G401 (cell line): ENCODE measurements at regions not wholly inside any gene's neighbourhood (a gene's known extent, or its start where the extent isn't known, plus 50 kb on each side); places are given as distances from the start of the nearest gene placed in this dataset.
"Not testable (repeated sequence)": the region's sequence is repeated elsewhere in the genome, so short reads cannot be mapped to it uniquely, and the experiment has no call there.

Experiments
- DNase-seq: peaks from one replicate; pipeline ENCODE4 v3.0.0-alpha.2; 2015; ENCODE audit warnings: low spot score
- in situ Hi-C: cut with HindIII; loops from 2 replicates; pipeline ENCODE4 v1.10.0; 2016; ENCODE audit warnings: low sequenced_read_pairs, mixed read lengths

DNA sequence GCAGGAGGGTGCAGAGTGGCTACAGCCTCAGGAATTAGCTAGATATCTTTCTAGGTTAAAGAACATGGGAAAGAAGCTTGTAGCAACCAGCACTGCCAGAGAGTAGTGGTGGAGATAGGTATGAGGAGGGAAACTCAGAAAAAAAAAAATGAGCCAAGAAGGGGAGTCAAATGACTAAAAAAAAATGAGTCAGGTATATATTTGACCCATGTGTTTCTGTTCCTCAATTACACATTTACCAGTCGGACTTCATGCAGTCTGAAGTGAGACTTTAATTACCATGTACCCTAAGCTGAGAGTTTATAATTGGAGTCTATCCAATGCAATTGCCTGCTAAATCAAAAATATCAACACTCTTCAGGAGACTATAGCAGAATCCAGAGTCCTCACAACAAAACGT, 964.6 kb downstream of the HACE1 start:
- in situ Hi-C loops, result no loop called here

DNA sequence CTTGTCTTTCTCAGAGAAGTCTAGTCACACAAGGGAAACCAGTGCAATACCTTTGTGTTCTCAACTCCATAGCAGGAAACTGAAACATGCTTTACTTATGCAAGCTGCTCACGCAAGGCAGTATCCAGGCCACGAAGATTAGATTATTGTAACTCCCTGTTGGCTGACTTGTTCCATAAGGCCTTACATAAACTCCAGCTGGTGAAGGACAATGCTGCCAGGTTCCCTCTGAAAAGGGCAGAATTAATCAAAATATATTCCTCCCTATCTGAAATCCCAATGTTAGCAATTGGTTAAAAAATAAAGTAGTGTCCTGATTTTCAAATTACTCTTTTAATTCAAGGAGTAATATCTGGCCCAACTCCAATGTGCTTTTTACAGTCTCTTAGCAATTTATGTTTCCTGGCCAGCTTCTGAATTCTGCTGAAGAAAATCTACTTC, 966.6 kb downstream of the HACE1 start:
- in situ Hi-C loops, result no loop called here
- peak; percentile 90 for DNase-seq

More for the DNA sequence above, 964.6 kb downstream of the HACE1 start:
- DNase-seq, result no peak

DNA sequence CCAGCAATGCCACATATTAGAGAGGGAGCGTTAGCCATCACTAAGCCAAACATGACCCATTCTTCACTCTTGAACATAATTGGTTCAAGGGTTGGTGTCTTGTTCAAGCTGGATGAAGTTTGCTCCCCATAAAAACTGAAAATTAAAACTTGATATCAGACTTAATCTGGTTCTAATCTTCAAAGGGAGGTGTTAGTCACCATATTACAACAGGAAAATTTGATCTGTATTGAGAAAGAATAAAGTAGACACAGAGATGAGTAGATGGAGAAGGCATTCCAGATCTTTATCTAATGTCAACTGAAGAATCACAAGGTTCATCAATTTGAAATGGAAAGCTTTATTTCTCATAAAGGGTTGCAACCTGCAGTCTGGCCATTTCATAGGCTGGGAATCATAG, 972.8 kb downstream of the HACE1 start:
- DNase-seq, result no peak
- in situ Hi-C loops, result no loop called here

DNA sequence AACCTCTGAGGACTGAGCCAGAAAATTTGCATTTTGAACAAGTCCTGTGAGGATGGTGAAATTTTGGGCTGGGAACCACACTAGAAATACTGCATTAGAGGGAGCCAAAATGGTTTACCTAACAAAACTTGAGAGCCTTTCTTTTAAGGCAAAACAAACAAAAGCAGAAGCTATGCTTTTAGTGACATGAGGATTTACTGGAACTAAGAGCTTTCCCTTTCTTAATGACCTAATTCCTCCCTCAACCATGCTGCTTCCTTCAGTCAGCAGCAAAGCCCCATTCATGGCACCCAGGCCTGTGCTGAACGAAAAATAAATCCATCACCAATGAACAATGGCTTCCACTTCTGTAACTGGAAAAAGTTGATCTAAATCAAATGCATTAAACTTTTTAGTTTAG, 974.3 kb downstream of the HACE1 start:
- no peak for DNase-seq
- in situ Hi-C loops, result no loop called here

DNA sequence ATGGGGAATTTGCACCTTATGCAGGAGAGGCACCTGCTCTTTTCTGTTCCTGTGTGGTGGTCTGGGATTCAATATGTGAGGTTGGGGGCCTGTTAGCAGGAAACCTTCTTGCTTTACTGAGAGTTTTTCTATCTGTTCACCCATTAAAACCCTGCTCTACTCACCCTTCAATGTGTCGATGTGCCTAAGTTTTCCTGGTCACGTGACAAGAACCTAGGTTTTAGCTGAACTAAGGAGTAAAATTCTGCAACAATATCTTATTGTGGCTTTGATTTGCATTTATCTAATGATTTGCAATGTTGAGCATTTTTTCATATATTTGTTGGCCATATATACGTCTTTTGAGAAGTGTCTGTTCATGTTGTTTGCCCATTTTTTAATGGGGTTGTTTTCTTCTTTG, 979.9 kb downstream of the HACE1 start:
- in situ Hi-C loops, result no loop called here
- DNase-seq, result no peak

DNA sequence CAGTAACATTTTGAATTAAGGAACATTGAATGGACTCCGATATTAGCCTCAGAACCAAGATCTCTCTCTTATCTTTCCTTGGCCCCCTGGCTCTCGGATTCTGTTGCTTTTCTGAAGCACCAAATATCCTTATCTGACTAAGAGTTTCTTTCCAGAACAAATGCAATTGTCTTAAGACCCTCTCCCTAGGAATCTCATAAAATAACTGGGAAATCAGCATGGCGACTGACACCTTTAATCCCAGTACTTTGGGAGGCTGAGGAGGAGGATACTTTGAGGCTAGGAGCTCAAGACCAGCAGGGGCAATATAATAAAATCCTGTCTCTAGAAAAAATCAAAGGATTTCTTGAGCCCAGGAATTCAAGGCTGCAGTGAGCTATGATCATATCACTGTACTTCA, 984.5 kb downstream of the HACE1 start:
- in situ Hi-C loops, result no loop called here
- DNase-seq, result no peak

DNA sequence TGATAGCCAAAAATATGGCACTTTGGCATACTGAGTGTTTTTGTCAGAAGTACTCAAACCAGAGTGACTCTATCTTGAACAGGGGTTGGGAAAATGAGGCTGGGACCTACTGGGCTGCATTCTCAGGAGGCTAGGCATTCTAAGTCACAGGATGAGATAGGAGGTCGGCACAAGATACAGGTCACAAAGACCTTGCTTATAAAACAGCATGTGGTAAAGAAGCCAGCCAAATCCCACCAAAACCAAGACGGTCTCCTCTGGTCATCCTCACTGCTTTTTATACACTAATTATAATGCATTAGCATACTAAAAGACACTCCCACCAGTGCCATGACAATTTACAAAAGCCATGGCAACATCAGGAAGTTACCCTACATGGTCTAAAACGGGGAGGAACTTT, 985.1 kb downstream of the HACE1 start:
- in situ Hi-C loops, result no loop called here
- DNase-seq, result no peak

DNA sequence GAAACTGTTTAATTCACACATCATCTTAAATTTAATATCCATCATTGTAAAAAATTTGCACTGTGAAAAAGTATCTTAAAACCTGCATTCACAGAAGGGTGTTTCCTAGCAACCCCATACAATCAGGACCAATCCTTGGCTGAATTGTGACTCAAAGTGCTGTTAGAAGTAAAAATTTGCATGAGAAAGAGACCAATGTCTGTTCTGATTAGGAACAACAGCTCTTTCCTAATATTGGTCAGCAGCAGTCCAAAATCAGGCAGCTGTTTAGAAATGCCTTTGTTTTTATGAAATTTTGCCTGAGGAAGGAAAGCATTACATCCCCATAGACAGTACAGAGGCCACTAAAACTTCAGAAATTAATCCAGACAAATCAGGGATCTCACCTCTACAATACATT, 987.0 kb downstream of the HACE1 start:
- no peak for DNase-seq
- in situ Hi-C loops, result no loop called here

DNA sequence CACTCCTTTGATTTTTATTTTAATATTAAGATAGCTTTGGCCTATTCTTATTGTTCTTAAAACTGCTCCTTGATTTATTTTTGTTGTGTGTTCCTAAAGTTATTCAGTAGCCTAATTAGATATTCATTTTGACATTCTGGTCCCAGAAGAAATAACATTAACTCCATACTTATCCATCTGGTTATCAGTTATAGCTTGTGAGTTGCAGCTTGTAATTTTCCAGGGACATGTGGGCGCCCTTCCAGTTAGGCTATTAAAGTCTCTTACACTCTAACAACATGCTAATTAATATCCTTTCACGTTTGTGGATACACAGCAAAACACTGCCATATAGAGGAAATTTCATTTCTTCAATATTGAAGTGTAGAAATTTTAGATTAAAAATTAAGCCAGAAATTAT, 987.5 kb downstream of the HACE1 start:
- DNase-seq, result no peak
- in situ Hi-C loops, result no loop called here

DNA sequence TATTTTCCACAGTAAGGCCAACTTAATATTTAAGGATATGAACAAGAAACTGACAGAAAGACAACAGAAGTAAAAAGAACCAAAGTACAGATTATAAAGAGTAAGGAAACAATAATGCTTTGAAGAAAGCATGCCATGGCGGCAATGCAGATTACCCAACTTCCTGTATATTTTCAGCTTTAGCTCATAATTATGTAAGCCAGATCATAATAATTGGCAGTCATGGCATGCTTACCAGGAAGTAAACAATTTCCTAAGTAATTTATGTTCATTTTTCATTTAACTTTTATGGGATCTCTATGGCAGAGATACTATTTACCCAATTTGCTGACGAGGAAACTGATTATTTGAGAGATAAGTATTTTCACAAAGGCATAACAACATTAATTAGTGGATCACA, 988.7 kb downstream of the HACE1 start:
- no peak for DNase-seq
- in situ Hi-C loops, result no loop called here

DNA sequence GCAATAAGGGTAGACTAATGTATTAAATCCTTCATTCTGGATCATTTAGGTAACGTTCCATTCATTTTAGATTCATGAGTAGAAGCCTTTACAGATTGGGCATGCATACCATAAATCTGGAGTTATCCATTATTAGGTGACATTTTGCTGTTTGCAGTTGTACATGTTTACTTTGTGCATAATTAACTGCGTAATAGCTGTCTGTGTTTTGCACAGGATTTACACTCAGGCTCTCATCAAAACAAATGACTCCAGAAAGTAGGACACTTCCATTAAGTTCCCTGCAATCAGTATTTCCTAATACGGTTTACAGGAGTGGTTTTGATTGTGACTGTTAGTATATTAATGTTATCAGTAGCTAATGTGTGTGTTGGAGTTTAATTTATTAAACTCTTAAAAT, 997.4 kb downstream of the HACE1 start:
- in situ Hi-C loops, result no loop called here
- no peak for DNase-seq

DNA sequence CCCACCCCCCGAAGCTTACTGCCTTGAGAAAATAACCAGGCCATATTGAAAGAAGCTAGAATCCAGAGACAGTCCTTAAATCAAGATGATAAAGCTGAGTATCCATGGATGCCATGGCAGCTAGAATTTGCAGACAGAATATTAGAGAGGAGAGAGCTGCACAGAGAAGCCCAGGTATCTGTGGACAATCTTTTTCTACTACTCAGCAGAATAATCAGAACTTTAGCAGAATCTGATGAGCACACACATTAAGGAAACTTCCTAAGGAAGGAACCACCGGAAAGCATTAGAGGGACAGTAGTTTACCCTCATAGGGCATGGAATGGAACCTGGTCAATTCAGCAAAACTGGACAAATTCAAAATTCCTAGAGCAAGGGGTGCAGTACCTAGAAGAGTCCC, 1001.7 kb downstream of the HACE1 start:
- in situ Hi-C loops, result no loop called here

DNA sequence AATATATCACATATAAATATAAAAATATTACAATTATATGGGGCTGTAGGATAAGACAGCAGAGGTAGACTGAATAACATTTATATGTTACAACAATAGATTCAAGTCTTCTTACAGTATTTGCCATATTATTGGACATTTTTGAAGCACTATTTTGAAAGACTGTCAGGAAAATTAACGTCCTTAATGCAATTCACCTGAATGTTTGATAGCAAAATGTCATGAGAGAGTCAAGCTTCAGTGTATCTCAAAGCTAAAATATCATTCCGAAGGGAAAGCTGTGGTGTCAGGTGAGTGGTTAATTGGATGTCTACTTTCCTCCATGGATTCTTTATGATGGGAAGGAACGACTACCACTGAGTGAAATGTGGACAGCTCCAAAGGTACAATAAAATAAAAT, 1004.0 kb downstream of the HACE1 start:
- DNase-seq, result no peak
- in situ Hi-C loops, result no loop called here

More for the DNA sequence above, 1001.7 kb downstream of the HACE1 start:
- DNase-seq, result no peak

DNA sequence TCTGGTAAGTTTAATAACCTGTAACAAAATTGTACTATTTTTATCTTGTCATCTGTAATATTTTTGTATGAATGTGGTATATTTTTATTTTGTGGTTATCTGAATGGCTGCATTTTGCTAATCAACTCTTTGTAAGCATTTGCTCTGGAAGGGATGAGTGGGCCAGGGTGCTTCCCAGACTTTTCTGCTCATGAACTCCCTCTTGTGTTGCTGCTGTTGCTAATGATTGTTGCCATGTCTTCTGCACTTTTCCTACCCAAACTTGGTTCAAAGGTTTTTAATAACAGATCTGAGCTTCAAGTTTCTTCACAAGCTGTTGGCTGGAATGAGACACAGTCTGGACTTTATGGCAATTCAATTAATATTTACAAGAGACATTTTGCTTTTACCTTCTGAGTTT, 1005.7 kb downstream of the HACE1 start:
- in situ Hi-C loops, result no loop called here
- DNase-seq, result no peak

DNA sequence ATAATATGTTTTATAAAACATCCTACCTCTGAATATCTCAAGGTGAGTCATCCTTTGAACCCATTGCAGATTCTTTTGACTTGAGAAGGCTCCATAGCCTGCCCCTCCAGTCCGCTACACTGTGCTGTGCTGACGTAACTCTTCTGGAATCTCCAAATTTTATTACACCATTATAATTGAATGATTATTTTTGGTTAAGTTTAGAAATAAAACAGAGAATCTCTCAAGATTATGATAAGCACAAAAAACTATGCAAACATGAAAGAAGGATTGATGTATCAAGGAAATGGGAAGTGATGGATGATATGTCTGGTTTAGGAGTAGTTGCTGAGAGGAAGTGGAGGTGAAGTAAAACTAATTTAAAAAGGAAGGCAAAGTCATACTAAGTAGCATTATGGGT, 1021.3 kb downstream of the HACE1 start:
- no peak for DNase-seq
- in situ Hi-C loops, result no loop called here

DNA sequence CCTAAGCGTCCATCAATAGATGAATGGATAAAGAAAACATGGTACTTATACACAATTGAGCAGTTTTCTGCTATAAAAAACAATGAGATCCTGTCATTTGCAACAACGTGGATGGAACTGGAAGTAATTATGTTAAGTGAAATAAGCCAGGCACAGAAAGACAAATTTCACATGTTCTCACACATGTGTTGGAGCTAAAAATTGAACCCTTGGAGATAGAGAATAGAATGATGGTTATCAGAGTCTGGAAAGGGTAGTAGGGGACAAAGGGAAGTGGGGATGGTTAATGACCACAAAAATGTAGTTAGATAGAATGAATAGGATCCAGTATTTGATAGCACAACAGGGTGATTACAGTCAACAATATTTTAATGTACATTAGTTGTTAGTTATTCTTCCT, 1033.5 kb downstream of the HACE1 start:
- no peak for DNase-seq
- in situ Hi-C loops, result no loop called here

DNA sequence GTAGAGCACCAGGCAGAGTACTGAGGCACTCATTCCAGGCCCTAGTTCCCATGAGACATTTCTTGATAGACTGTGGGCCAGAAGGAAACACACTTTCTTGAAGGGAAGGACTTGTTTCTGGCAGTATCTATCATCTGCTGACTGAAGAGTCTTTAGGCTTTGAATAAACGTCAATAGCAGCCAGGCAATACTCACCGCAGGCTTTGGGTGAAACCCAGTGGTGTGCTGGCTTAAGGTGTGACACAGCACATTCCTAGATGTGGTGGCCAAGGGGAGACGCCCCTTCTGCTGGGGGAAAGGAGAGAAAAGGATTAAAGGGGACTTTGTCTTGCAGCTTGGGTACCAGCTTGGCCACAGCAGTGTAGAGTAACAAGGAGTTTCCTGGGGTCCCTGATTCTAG, 1039.6 kb downstream of the HACE1 start:
- DNase-seq, result no peak
- in situ Hi-C loops, result no loop called here

DNA sequence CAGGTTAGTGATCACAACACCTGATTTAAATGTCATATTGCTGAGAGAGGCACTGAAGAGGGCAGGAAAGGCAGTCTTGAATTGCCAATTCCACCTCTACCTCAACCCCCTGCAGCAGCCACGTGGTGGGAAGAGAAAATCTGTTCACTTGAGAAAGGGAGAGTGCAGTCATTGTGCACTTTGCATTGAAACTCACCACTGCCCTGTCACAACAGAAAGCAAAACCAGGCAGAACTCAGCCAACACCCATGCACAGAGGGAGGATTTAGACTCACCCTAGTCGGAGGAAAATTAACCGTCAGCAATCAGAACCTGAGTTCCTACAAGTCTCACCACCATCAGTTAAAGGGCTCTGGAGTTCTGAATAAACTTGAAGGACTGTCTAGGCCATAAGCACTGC, 1040.2 kb downstream of the HACE1 start:
- in situ Hi-C loops, result no loop called here
- no peak for DNase-seq

DNA sequence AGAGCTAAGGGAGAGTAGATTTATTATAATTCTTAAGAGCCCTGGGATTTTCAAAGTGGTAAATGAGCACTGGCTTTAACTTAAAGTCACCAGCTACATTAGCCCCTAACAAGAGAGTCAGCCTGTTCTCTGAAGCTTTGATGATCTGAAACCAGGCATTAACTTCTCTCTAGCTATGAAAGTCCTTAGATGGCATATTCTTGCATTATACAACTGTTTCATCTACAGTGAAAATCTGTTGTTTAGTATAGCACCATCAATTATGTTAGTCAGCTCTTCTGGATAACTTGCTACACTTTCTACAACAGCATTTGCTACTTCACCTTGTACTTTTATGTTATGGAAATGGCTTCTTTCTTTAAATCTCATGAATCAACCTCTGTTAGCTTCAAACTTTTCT, 1046.7 kb downstream of the HACE1 start:
- DNase-seq, result no peak
- in situ Hi-C loops, result no loop called here

DNA sequence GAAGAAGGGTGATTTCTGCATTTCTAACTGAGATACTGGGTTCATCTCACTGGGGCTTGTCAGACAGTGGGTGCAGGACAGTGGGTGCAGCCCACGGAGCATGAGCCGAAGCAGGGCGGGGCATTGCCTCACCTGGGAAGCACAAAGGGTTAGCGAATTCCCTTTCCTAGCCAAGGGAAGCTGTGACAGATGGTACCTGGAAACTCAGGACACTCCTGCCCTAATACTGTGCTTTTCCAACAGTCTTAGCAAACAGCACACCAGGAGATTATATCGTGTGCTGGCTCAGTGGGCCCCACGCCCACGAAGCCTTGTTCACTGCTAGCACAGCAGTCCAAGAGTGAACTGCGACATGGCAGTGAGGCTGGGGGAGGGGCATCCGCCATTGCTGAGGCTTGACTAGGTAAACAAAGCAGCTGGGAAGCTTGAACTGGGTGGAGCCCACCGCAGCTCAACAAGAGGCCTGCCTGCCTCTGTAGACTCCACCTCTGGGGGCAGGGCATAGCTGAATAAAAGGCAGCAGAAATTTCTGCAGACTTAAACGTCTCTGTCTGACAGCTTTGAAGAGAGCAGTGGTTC, 1057.7 kb downstream of the HACE1 start:
- peak; percentile 77 for DNase-seq
- in situ Hi-C loops, result not testable (repeated sequence)

DNA sequence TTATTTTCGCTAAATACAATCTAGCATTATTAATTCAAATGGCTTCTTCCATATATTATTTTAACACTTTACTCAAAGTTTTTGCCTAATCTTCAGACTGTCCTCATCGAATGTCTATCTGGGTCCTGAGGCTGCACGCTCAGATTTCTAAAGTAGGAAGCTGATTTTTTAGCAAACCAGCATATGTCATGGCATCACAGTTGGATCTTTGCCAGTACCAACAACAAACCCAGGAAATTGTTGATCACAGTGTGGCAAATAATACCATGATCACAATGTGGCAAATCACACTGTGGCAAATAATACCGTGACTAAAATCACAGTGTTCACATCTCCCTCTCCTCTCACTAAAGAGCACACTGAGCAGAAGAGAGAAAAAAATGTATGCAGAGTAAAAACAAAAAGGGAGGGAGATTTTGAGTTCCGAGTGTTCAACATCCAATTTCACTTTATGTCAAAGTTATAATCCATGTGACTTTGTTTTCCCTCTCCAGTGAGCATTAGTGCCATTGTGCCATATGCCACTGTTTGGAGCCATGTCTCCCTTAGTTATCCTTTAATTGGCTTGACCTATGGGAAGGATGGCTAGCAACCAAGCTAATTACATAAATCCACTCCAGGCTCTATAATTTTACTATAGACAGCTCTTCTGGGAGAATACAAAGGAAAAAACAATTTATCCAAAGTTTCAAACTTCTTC, 1059.6 kb downstream of the HACE1 start:
- in situ Hi-C loops, result no loop called here
- peak; percentile 89 for DNase-seq
